Muscle of back (tissue), 3 donors: ENCODE measurements at regions not wholly inside any gene's neighbourhood (a gene's known extent, or its start where the extent isn't known, plus 50 kb on each side); places are given as distances from the start of the nearest gene placed in this dataset.

Experiments
- DNase-seq, 3 donors: peaks; one replicate each; pipeline versions ENCODE4 v3.0.0 to v3.0.0-alpha.2; 2013

- DNase-seq, result peak in 2 of 3 donors; percentile 41 to 50
Observed at GRCh38 chr1:56394298-56394697, 185.1 kb downstream of the PLPP3 start.

GRCh38 chr1:56390934-56391731, 188.2 kb downstream of the PLPP3 start:
- no peak for DNase-seq

GRCh38 chr1:56390232-56390867, 189.0 kb downstream of the PLPP3 start:
- no peak for DNase-seq

- no peak for DNase-seq
Observed at GRCh38 chr1:56389813-56390212, 189.6 kb downstream of the PLPP3 start.

- DNase-seq, result no peak
Observed at GRCh38 chr1:56387071-56387740, 192.2 kb downstream of the PLPP3 start.

GRCh38 chr1:56385314-56385713, 194.0 kb downstream of the PLPP3 start:
- DNase-seq, result no peak

GRCh38 chr1:56382929-56383328, 196.4 kb downstream of the PLPP3 start:
- no peak for DNase-seq

GRCh38 chr1:56380531-56380930, 198.8 kb downstream of the PLPP3 start:
- peak in 2 of 3 donors; percentile 31 to 59 for DNase-seq

- peak in 1 of 3 donors; percentile 60 for DNase-seq
Observed at GRCh38 chr1:56378341-56379070, 200.9 kb downstream of the PLPP3 start.

GRCh38 chr1:56377431-56377830, 201.9 kb downstream of the PLPP3 start:
- DNase-seq, result peak; percentile 54 to 83 (median 77)

- peak; percentile 45 to 86 (median 71) for DNase-seq
Observed at GRCh38 chr1:56376188-56376984, 203.0 kb downstream of the PLPP3 start.

- peak in 1 of 3 donors; percentile 70 for DNase-seq
Observed at GRCh38 chr1:56375326-56375804, 204.0 kb downstream of the PLPP3 start.

- DNase-seq, result peak; percentile 66 to 93 (median 82)
Observed at GRCh38 chr1:56374026-56374974, 205.1 kb downstream of the PLPP3 start.

GRCh38 chr1:56370513-56370912, 208.8 kb downstream of the PLPP3 start:
- DNase-seq, result no peak

GRCh38 chr1:56363007-56363770, 216.2 kb downstream of the PLPP3 start:
- no peak for DNase-seq

- DNase-seq, result no peak
Observed at GRCh38 chr1:56360021-56360420, 219.3 kb downstream of the PLPP3 start.

- peak; percentile 43 to 57 (median 50) for DNase-seq
Observed at GRCh38 chr1:56359056-56359455, 220.3 kb downstream of the PLPP3 start.

- no peak for DNase-seq
Observed at GRCh38 chr1:56357927-56358690, 221.3 kb downstream of the PLPP3 start.
